DMS53 treated with DMSO at 0.1 percent for 48 hours (cell line): ENCODE measurements at regions not wholly inside any gene's neighbourhood (a gene's known extent, or its start where the extent isn't known, plus 50 kb on each side); places are given as distances from the start of the nearest gene placed in this dataset.

Experiments used
- DNase-seq: peaks from one replicate; lab custom pipeline; 2025; ENCODE audit not compliant: unreplicated experiment; lab: John Stamatoyannopoulos, UW

DNA sequence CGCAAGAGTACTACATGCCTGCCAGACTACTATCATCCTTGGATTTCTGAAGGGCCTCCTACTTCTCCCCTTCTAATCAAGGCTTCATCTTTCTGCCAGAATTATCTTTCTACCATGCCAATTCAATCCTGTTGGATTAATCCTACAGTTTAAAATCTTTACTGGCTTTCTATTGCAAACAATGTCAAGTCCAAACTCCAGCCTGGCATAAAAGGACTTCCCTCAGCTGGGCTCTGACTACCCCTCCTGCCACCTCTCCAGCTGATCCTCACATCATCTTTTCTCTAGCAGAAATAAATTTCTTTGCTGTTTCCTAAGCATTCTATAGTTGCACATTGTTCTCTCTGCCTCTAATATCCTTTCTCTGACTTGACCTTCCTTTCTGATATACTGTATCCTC lies 119.7 kb upstream of the RAD23B start:
- DNase-seq: no peak

DNA sequence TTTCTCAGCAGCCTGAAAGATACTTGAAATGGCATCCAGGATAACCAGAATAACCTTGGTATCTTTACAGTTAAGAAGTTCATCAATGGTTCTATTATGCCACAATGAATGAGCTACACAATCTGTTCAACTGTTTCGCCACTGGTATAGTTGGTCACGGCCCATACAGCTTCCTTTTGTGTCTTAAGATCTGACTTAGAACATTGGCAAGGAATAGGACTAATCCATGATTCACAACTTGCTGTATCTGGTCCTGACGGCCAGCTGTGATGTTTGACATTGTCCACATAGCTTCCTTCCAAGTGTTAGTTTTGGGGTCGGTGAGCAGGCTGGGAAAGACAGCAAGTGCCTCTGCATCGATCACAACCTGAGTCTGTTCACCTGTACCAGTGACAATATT lies 113.3 kb upstream of the RAD23B start:
- DNase-seq: no peak

- no peak for DNase-seq
Observed at GRCh38 chr9:107170801-107171200, 112.3 kb upstream of the RAD23B start.

GRCh38 chr9:107172160-107172978 lies 110.7 kb upstream of the RAD23B start:
- peak; percentile 65 for DNase-seq

- no peak for DNase-seq
Observed at GRCh38 chr9:107172979-107173347, 110.1 kb upstream of the RAD23B start.

- DNase-seq: no peak
Observed at GRCh38 chr9:107173422-107174180, 109.5 kb upstream of the RAD23B start.

- DNase-seq: no peak
Observed at GRCh38 chr9:107174441-107174840, 108.6 kb upstream of the RAD23B start.

DNA sequence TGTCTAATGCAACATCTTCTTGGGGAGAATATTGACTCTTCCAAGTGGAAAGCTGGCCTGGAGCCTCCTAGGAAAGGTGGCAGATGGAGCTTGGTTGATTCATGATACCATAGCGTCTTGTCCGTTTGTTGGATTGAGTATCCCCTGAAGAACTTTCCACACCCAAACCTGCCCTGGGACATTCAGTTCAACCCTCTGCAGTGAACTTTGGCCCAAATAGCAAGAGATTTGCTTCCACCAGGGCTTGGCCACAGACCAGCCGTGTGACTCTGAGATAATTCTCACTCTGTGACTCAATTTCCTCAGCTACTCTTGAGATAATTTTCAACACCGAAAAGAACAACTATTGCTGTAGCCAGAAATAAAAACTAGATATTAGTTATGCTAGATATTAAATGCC lies 108.0 kb upstream of the RAD23B start:
- no peak for DNase-seq

DNA sequence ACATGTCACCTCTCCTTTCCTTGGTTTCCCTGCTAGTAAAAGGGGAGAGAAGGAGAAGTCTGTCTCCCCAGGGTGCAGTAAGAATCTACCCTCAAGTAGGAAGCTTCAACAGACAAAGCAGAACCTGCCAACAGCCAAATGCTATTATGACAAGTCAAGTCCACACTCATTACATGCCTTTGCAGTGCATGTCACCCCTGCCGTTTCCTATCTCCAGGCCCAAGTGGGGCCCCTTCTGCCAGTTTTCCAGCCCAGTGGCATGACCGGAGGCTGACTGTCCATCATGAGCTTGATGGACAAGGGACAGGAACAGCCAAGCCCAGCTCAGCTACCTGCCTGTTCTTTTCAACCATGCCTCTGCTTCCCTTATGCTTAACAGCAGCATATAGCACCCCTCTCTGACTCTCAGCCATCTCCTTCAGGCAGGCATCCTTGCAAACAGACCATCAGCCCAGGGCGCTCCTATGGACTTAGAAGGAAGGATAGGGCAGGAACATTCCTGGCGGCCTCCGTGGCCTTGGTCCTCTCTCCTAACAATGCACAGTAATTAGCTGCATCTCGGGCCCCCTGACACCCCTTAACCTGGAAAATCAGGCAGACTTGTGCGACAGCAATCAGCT lies 107.2 kb upstream of the RAD23B start:
- DNase-seq: no peak

DNA sequence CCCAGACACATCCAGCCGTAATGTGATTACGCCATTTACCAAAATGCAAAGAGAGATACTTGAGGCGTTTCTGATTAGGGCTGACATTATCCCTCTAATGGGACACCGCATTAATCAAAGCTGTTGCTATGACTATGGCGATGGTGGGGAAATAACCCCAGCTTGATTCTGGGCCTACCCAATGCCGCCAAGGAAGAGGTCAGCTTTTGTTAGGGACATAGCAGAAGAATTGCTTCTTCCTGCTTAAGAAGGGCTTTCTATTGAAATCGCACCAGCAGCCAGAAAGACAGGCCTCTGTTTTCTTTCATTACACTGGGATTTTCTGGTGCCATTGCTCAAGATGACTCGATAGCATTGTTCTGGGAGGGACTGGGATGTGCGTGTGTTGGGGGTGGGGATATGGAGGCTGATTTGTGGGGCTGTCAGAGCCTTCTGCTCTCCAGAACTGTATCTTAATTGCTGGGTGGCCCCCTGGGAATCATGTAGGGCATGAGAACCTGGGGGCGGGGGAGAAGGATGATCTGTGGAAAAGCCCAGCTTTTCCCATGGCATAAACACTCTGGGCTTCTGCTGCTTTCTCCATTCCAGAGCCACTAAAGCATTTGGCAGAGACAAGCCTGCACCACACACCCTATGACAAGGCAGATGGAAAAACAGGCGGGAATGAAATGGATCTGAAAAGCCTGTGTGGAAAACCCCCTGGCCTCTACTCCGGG lies 106.5 kb upstream of the RAD23B start:
- DNase-seq: no peak

- no peak for DNase-seq
Observed at GRCh38 chr9:107177243-107177839, 105.7 kb upstream of the RAD23B start.

GRCh38 chr9:107177857-107178256 lies 105.2 kb upstream of the RAD23B start:
- no peak for DNase-seq

DNA sequence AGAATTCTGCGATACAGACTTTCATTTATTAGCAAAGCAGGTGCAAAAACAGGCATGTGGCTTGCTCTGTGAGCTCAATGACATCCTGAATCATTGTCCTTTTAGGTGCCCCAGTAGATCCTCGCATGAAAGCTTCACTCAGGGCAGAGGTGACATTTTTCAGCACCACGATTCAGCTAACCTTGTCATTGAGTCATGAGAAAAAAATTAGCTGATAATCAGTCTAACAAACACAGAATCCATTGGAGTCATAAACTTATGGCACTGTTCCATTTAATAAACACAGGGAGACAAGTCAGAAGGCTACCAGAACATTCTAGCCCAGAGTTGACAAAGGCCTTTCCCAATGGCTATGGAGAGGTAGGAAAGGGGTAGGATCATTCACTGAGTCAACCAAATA lies 104.8 kb upstream of the RAD23B start:
- no peak for DNase-seq

- DNase-seq: no peak
Observed at GRCh38 chr9:107180206-107180605, 102.9 kb upstream of the RAD23B start.

DNA sequence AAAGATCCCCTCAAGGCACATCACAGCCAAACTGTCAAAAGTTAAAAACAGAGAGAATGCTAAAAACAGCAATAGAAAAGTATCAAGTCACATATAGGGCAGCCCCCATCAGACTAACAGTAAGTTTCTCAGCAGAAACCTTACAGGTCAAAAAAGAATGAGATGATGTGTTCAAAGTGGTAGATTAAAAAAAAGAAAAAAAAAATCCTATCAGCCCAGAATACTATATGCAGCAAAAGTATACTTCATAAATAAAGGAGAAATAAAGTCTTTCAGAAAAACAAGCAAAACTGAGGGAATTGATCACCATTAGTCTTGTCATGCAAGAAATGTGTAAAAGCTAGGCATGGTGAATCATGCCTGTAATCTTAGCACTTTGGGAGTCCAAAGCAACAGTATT lies 99.9 kb upstream of the RAD23B start:
- no peak for DNase-seq

GRCh38 chr9:107188376-107188775 lies 94.7 kb upstream of the RAD23B start:
- DNase-seq: no peak

GRCh38 chr9:107190061-107190935 lies 92.8 kb upstream of the RAD23B start:
- no peak for DNase-seq

- DNase-seq: no peak
Observed at GRCh38 chr9:107190936-107191290, 92.2 kb upstream of the RAD23B start.

GRCh38 chr9:107193251-107193650 lies 89.8 kb upstream of the RAD23B start:
- DNase-seq: no peak

GRCh38 chr9:107198718-107199117 lies 84.4 kb upstream of the RAD23B start:
- no peak for DNase-seq
